ENCODE measurements at regions not wholly inside any gene's neighbourhood (a gene's known extent, or its start where the extent isn't known, plus 50 kb on each side); places are given as distances from the start of the nearest gene placed in this dataset.
"Not testable (repeated sequence)": the region's sequence is repeated elsewhere in the genome, so short reads cannot be mapped to it uniquely, and the experiment has no call there.

- Histone ChIP-seq H3K9me3 (no peaks in the 10 kb centered on the region), H3K4me3 (no peak overlapping the region), H3K27me3 (no peaks in the 10 kb centered on the region), H3K36me3 (no peaks in the 10 kb centered on the region), H3K27ac (no peak overlapping the region), H3K4me1 (peaks cover 0 to 34% (median 3%) of the 10 kb centered on the region in 3 donors)
- WGBS, 2 donors (ENCODE audit: low coverage in 1 of 2): 90 to 93% methylated on average over 2 of the region's 2 CpGs
- ATAC-seq: no peak
- TF ChIP-seq CTCF (IDR thresholded peaks at IDR 0.05) (no peak), POLR2AphosphoS5 (IDR thresholded peaks at IDR 0.05) (no peak), POLR2A (IDR thresholded peaks at IDR 0.05) (no peak), EP300 (IDR thresholded peaks at IDR 0.05) (no peak)
Observed at GRCh38 chr5:116731432-116731831, 156.8 kb upstream of the SEMA6A start.

- no peak for ATAC-seq
- H3K9me3 ChIP-seq: no peaks in the 10 kb centered on the region
- TF ChIP-seq EP300 (IDR thresholded peaks at IDR 0.05) (no peak), CTCF (IDR thresholded peaks at IDR 0.05) (no peak), POLR2A (IDR thresholded peaks at IDR 0.05) (no peak), POLR2AphosphoS5 (IDR thresholded peaks at IDR 0.05) (no peak)
- peaks cover 0 to 34% (median 3%) of the 10 kb centered on the region in 3 donors for H3K4me1 ChIP-seq
- H3K27ac ChIP-seq: no peak overlapping the region
- no peaks in the 10 kb centered on the region for H3K36me3 ChIP-seq
- H3K27me3 ChIP-seq: no peaks in the 10 kb centered on the region
- H3K4me3 ChIP-seq: no peak overlapping the region
- 28 to 29% methylated on average over 5 of the region's 5 CpGs for WGBS, 2 donors (ENCODE audit: low coverage in 1 of 2)
Observed at GRCh38 chr5:116730706-116731105, 156.1 kb upstream of the SEMA6A start.

GRCh38 chr5:116730185-116730584 lies 155.6 kb upstream of the SEMA6A start:
- TF ChIP-seq EP300 (IDR thresholded peaks at IDR 0.05) (no peak), POLR2AphosphoS5 (IDR thresholded peaks at IDR 0.05) (no peak), CTCF (IDR thresholded peaks at IDR 0.05) (no peak), POLR2A (IDR thresholded peaks at IDR 0.05) (no peak)
- ATAC-seq: no peak
- 24 to 79% methylated on average over 1 of the region's 1 CpG for WGBS, 2 donors (ENCODE audit: low coverage in 1 of 2)
- Histone ChIP-seq H3K4me1 (peaks cover 0 to 31% (median 3%) of the 10 kb centered on the region in 3 donors), H3K27ac (no peak overlapping the region), H3K27me3 (no peaks in the 10 kb centered on the region), H3K36me3 (no peaks in the 10 kb centered on the region), H3K9me3 (no peaks in the 10 kb centered on the region), H3K4me3 (no peak overlapping the region)

- Histone ChIP-seq H3K4me3 (no peak overlapping the region), H3K4me1 (peaks cover 0 to 12% (median 0%) of the 10 kb centered on the region in 3 donors), H3K9me3 (no peaks in the 10 kb centered on the region), H3K27me3 (no peaks in the 10 kb centered on the region), H3K36me3 (no peaks in the 10 kb centered on the region), H3K27ac (no peak overlapping the region)
- ATAC-seq: no peak
- TF ChIP-seq POLR2A (IDR thresholded peaks at IDR 0.05): no peak
- TF ChIP-seq EP300 (IDR thresholded peaks at IDR 0.05): no peak
- no peak for TF ChIP-seq POLR2AphosphoS5 (IDR thresholded peaks at IDR 0.05)
- TF ChIP-seq CTCF (IDR thresholded peaks at IDR 0.05): no peak
- 65 to 71% methylated on average over 2 of the region's 2 CpGs for WGBS, 2 donors (ENCODE audit: low coverage in 1 of 2)
Observed at GRCh38 chr5:116727248-116727647, 152.6 kb upstream of the SEMA6A start.

- H3K27me3 ChIP-seq, H3K27ac ChIP-seq, H3K9me3 ChIP-seq, H3K36me3 ChIP-seq, ATAC-seq, H3K4me3 ChIP-seq: not testable (repeated sequence)
- H3K4me1 ChIP-seq: peaks cover 0 to 12% (median 0%) of the 10 kb centered on the region in 3 donors
- WGBS, 2 donors (ENCODE audit: low coverage in 1 of 2): 100% methylated on average over 2 of the region's 2 CpGs; no CpG with 5 or more reads in 1 of the 2 donors
Observed at GRCh38 chr5:116726180-116726579, 151.6 kb upstream of the SEMA6A start.
